ENCODE measurements at regions not wholly inside any gene's neighbourhood (a gene's known extent, or its start where the extent isn't known, plus 50 kb on each side); places are given as distances from the start of the nearest gene placed in this dataset.
"Not testable (repeated sequence)": the region's sequence is repeated elsewhere in the genome, so short reads cannot be mapped to it uniquely, and the experiment has no call there.

GRCh38 chr17:77843255-77843895 lies 115.1 kb upstream of the TNRC6C start:
- peak; percentile 96 for TF ChIP-seq POU2F2 (IDR thresholded peaks at IDR 0.05; ENCODE audit: low read depth, low read length)
- DNase-seq (ENCODE audit: insufficient read length, low spot score), result not testable (repeated sequence)
- peak; percentile 89 for FAIRE-seq

DNA sequence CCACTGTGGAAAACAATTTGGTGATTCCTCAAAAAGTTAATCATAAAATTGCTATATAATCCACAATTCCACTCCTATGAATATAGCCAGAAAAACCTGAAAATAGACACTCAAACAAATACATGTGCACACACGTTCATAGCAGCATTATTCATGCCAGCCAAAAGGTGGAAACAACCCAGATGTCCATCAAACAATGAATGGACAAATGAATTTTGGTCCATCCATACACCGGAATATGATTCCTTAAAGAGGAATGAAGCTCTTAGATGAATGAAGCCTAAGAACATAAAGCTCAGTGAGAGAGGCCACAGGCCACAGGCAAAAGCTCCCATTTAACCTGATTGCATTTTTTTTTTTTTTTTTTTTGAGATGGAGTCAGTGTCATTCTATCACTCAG lies 114.6 kb upstream of the TNRC6C start:
- TF ChIP-seq POU2F2 (IDR thresholded peaks at IDR 0.05; ENCODE audit: low read depth, low read length), result no peak
- no peak for TF ChIP-seq POLR2A (IDR thresholded peaks at IDR 0.05; ENCODE audit: low read depth, low read length)
- TF ChIP-seq PAX5 (IDR thresholded peaks at IDR 0.05; ENCODE audit: insufficient read depth, low read length, severe bottlenecking), result no peak
- TF ChIP-seq POLR2AphosphoS5 (IDR thresholded peaks at IDR 0.05; ENCODE audit: low read depth, low read length), result no peak
- TF ChIP-seq TAF1 (IDR thresholded peaks at IDR 0.05; ENCODE audit: low read depth, low read length), result no peak
- no peak for TF ChIP-seq SPI1 (IDR thresholded peaks at IDR 0.05; ENCODE audit: low read depth, low read length)
- no peak for FAIRE-seq
- no peak for DNase-seq (ENCODE audit: insufficient read length, low spot score)

- TF ChIP-seq SPI1 (IDR thresholded peaks at IDR 0.05; ENCODE audit: low read depth, low read length) (no peak), PAX5 (IDR thresholded peaks at IDR 0.05; ENCODE audit: insufficient read depth, low read length, severe bottlenecking) (no peak), POLR2AphosphoS5 (IDR thresholded peaks at IDR 0.05; ENCODE audit: low read depth, low read length) (no peak), TAF1 (IDR thresholded peaks at IDR 0.05; ENCODE audit: low read depth, low read length) (no peak), POU2F2 (IDR thresholded peaks at IDR 0.05; ENCODE audit: low read depth, low read length) (no peak), POLR2A (IDR thresholded peaks at IDR 0.05; ENCODE audit: low read depth, low read length) (no peak)
- DNase-seq (ENCODE audit: insufficient read length, low spot score), result no peak
- FAIRE-seq, result no peak
These were observed 113.8 kb upstream of the TNRC6C start for GRCh38 chr17:77844681-77845080.

DNA sequence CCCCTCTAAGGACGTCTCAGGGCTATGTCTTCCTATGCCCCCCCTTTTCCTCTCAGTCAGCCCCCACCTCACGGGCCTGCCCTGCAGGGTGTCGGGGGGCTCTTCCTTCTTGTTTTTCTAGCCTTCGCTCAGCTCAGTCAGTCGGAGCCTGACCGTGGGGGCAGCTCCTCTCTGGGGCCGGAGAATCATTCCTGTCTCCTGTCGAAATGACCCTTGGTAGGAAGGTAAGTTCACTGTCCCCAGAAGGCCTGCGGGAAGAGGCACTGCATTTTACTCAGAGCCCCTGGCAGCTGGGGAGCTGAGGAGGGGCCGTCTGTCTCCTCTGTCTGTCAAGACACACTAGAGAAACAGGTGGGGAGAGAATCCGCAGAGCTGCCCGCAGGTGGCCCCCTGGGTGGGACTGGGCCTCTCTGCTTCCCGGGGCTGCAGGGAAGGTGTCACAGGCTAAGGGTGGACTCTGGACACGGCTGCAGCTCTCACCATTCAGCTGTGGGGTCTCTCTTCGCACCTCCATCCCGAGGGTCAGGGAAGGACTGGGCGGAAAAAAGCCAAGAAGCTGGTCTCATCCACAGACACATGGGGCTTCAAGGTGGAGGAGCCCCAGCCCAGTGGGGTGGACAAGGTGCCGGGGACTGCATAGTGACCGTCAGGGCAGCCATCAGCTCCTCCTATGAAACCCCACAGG lies 112.8 kb upstream of the TNRC6C start:
- TF ChIP-seq SPI1 (IDR thresholded peaks at IDR 0.05; ENCODE audit: low read depth, low read length) (no peak), POU2F2 (IDR thresholded peaks at IDR 0.05; ENCODE audit: low read depth, low read length) (no peak)
- no peak for FAIRE-seq
- no peak for DNase-seq (ENCODE audit: insufficient read length, low spot score)

DNA sequence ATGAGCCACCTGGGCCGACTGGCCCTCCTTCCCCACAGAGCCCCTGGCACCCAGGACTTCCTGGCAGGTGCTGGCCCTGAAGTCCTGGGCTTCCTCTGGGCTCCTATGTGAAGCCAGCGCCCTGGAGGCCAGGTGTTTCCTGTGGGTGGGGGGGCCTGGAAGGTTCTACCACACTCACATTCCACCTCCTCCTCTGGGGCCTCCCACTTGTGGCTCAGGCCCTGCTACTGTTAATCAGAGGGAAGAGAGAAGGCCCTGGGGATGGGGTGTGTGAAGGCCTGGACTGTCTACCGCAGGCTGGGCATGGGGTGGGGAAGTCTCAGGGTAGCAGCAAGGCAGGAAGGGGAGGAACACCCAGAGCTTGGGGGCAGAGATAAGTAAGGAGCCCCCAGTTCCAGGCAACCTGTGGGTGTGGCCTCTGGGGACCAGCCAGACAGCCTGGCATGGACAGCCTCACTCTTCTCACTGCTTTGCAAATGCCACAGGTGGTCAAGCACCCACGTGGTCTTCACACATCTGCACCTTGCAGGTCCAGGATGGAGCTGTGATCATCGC lies 111.9 kb upstream of the TNRC6C start:
- TF ChIP-seq POLR2A (IDR thresholded peaks at IDR 0.05; ENCODE audit: low read depth, low read length), result no peak
- TF ChIP-seq TAF1 (IDR thresholded peaks at IDR 0.05; ENCODE audit: low read depth, low read length), result no peak
- no peak for TF ChIP-seq POLR2AphosphoS5 (IDR thresholded peaks at IDR 0.05; ENCODE audit: low read depth, low read length)
- TF ChIP-seq SPI1 (IDR thresholded peaks at IDR 0.05; ENCODE audit: low read depth, low read length), result no peak
- no peak for FAIRE-seq
- no peak for DNase-seq (ENCODE audit: insufficient read length, low spot score)

DNA sequence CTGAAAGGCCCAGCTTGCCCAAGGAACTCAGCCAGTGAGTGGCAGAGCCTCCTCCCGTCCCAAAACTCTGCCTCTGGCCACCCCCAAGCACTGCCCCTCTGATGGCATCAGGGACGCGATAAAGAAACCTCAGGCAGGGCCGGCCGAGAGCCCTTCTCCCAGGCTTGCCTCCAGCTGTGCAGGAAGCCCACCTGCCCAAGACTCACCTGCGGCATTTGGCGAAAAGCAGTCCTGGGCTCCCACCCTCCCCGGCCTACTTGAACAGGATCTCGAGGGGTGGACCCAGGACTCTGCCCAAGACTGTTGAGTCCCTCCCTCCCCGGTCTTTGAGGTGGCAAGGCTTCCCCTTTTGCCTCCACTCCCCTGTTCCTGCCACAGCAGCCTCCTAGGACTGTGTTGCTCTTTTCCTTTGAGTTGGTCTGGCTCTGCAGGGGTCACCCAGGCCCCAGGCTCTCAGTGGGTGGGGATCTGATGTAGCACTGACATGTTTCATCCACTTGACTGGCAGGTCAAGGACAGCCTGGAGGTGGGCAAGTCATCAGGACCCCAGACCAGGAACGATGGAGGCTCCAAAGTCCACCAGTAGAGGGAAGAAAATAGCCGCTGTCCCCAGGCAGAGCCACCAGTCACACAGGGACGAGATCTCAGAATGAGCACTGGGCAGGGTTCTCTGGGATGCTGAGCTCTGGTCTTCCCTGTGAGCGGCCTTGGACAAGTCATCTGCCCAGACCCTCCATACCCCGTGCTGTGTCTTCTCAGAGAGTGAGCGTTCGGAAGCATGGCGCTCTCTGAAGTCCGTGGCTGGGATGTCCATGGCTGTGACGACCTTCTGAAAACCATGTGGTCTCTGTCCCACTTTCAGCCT lies 111.0 kb upstream of the TNRC6C start:
- TF ChIP-seq PAX5 (IDR thresholded peaks at IDR 0.05; ENCODE audit: insufficient read depth, low read length, severe bottlenecking) (no peak), POLR2AphosphoS5 (IDR thresholded peaks at IDR 0.05; ENCODE audit: low read depth, low read length) (no peak), TAF1 (IDR thresholded peaks at IDR 0.05; ENCODE audit: low read depth, low read length) (no peak)
- DNase-seq (ENCODE audit: insufficient read length, low spot score), result no peak
- FAIRE-seq, result no peak

DNA sequence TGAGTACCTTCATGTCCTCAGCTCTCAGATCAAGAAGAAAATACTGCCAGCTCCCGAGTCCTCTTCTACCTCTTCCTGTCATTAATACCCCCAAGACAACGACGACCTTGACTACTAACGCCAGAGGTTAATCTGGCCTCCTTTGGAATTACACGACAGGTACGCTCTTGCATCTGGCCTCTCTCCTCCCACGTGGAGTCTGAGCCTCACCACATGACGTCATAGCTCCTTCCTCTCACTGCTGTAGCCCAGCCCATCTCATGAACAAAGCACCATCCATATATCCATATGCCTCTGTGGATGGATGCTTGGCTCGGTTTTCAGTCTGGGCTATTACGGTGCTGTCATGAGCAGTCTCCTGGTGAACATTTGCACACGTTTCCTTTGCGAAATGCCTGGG lies 110.2 kb upstream of the TNRC6C start:
- no peak for TF ChIP-seq POU2F2 (IDR thresholded peaks at IDR 0.05; ENCODE audit: low read depth, low read length)
- no peak for TF ChIP-seq PAX5 (IDR thresholded peaks at IDR 0.05; ENCODE audit: insufficient read depth, low read length, severe bottlenecking)
- TF ChIP-seq POLR2AphosphoS5 (IDR thresholded peaks at IDR 0.05; ENCODE audit: low read depth, low read length), result no peak
- no peak for TF ChIP-seq TAF1 (IDR thresholded peaks at IDR 0.05; ENCODE audit: low read depth, low read length)
- no peak for TF ChIP-seq POLR2A (IDR thresholded peaks at IDR 0.05; ENCODE audit: low read depth, low read length)
- no peak for TF ChIP-seq SPI1 (IDR thresholded peaks at IDR 0.05; ENCODE audit: low read depth, low read length)
- FAIRE-seq (no peak), DNase-seq (ENCODE audit: insufficient read length, low spot score) (no peak)

DNA sequence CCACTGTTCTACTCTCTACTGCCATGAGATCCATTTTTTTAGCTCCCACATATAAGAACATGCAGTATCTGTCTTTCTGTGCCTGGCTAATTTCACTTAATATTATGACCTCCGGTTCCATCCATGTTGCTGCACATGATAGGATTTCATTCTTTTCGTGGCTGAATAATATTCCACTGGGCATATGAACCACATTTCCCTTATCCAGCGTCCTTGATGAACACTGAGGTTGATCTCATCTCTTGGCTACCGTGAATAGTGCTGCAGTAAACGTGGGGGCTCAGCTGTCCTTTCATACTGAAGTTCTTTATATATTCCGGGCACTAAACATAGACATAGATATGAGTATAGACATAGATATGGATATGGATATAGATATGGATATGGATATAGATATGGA lies 109.3 kb upstream of the TNRC6C start:
- no peak for DNase-seq (ENCODE audit: insufficient read length, low spot score)
- TF ChIP-seq POU2F2 (IDR thresholded peaks at IDR 0.05; ENCODE audit: low read depth, low read length) (no peak), SPI1 (IDR thresholded peaks at IDR 0.05; ENCODE audit: low read depth, low read length) (no peak), PAX5 (IDR thresholded peaks at IDR 0.05; ENCODE audit: insufficient read depth, low read length, severe bottlenecking) (no peak), POLR2AphosphoS5 (IDR thresholded peaks at IDR 0.05; ENCODE audit: low read depth, low read length) (no peak), TAF1 (IDR thresholded peaks at IDR 0.05; ENCODE audit: low read depth, low read length) (no peak), POLR2A (IDR thresholded peaks at IDR 0.05; ENCODE audit: low read depth, low read length) (no peak)
- FAIRE-seq, result no peak

- no peak for DNase-seq (ENCODE audit: insufficient read length, low spot score)
- TF ChIP-seq POU2F2 (IDR thresholded peaks at IDR 0.05; ENCODE audit: low read depth, low read length) (no peak), POLR2AphosphoS5 (IDR thresholded peaks at IDR 0.05; ENCODE audit: low read depth, low read length) (no peak)
- peak; percentile 78 for FAIRE-seq
These were observed 106.6 kb upstream of the TNRC6C start for GRCh38 chr17:77851921-77852320.

DNA sequence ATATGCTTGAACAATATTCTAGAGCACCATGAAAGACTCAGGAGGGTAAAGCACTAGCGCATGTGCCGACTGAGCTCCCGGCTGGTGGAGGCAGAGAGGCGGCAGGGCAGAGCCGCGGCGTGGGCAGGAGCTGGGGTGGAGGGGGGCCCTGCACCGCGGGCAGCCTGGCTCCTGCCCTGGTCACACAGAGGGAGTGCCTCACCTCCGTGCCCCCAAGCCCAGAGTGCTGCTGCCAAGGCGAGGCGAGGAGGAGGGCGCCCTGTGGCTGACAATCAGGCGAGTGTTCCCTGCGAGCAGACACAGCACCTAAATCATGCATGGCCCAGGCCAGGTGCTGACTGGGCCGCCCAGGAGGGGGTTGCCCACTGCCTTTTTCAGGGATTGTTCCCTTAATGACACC lies 105.8 kb upstream of the TNRC6C start:
- no peak for DNase-seq (ENCODE audit: insufficient read length, low spot score)
- no peak for TF ChIP-seq PAX5 (IDR thresholded peaks at IDR 0.05; ENCODE audit: insufficient read depth, low read length, severe bottlenecking)
- TF ChIP-seq POLR2AphosphoS5 (IDR thresholded peaks at IDR 0.05; ENCODE audit: low read depth, low read length), result no peak
- no peak for TF ChIP-seq SPI1 (IDR thresholded peaks at IDR 0.05; ENCODE audit: low read depth, low read length)
- TF ChIP-seq POLR2A (IDR thresholded peaks at IDR 0.05; ENCODE audit: low read depth, low read length), result no peak
- TF ChIP-seq POU2F2 (IDR thresholded peaks at IDR 0.05; ENCODE audit: low read depth, low read length), result no peak
- TF ChIP-seq TAF1 (IDR thresholded peaks at IDR 0.05; ENCODE audit: low read depth, low read length), result no peak
- FAIRE-seq, result no peak
